ENCODE measurements at regions not wholly inside any gene's neighbourhood (a gene's known extent, or its start where the extent isn't known, plus 50 kb on each side); places are given as distances from the start of the nearest gene placed in this dataset.

GRCh38 chr2:128631698-128632500, 313.2 kb upstream of the HS6ST1 start:
- Histone ChIP-seq H3K9ac (ENCODE audit: insufficient read depth in 1 of 2, low read depth in 2 of 2, low read length in 2 of 2) (no peak overlapping the region; a peak in 1 of 4 replicates), H3K9me3 (replicated peaks; ENCODE audit: control insufficient read depth, insufficient read depth, low read depth, low read length) (no peaks in the 10 kb centered on the region), H3K79me2 (ENCODE audit: control insufficient read depth, insufficient read depth, low read length) (no peaks in the 10 kb centered on the region), H3K4me3 (no peak overlapping the region), H3K4me1 (replicated peaks in 1 of 2; ENCODE audit: control insufficient read depth in 2 of 2, insufficient read depth in 2 of 2, low read length in 2 of 2) (no peaks in the 10 kb centered on the region), H3K4me2 (ENCODE audit: insufficient read depth, low read length) (no peak overlapping the region), H3K27me3 (ENCODE audit: control insufficient read depth in 2 of 2, insufficient read depth in 2 of 2, low read length in 2 of 2) (peaks cover 20 to 48% of the 10 kb centered on the region in 2 experiments), H3K36me3 (ENCODE audit: control insufficient read depth, insufficient read depth, low read length) (no peaks in the 10 kb centered on the region), H3K27ac (ENCODE audit: extremely low read depth, low read depth, low read length) (no peak overlapping the region), H4K20me1 (replicated peaks; ENCODE audit: control insufficient read depth, insufficient read depth, low read length) (no peaks in the 10 kb centered on the region; the same call in 1 of the 2 replicates), H3K9me1 (ENCODE audit: control insufficient read depth, insufficient read depth, low read length) (no peaks in the 10 kb centered on the region), H2AFZ (ENCODE audit: low read depth, low read length) (no peak overlapping the region)
- ChIA-PET CTCF (ENCODE audit: low intra/inter-chr PET ratio) (no interaction called here), POLR2A (interaction anchor here (0.6 kb wide), 1 partner anchor 20 kb away, joined by 4 read pairs; no protein-coding TSS in a partner anchor)
- DNase-seq (ENCODE audit: extremely low read depth in 1 of 4, low spot score in 3 of 4): no peak
- TF ChIP-seq NFYB (IDR thresholded peaks at IDR 0.05; ENCODE audit: extremely low read depth, insufficient read length): no peak
- TF ChIP-seq PML (IDR thresholded peaks at IDR 0.05; ENCODE audit: low read length): no peak
- TF ChIP-seq ARID3A (IDR thresholded peaks at IDR 0.05; ENCODE audit: borderline replicate concordance, low read depth, low read length): no peak
- TF ChIP-seq MTA2 (IDR thresholded peaks at IDR 0.05; ENCODE audit: low read depth): no peak
- no peak for TF ChIP-seq MTA1 (IDR thresholded peaks at IDR 0.05; ENCODE audit: borderline replicate concordance)
- TF ChIP-seq RBM34 (IDR thresholded peaks at IDR 0.05; ENCODE audit: borderline replicate concordance, insufficient read depth, low read length): no peak
- no peak for TF ChIP-seq CXXC5 (CRISPR knock-in tag; IDR thresholded peaks at IDR 0.05)
- TF ChIP-seq GATAD2B (IDR thresholded peaks at IDR 0.05; ENCODE audit: borderline replicate concordance): no peak
- 0% methylated on average over 15 of the region's 15 CpGs for WGBS (ENCODE audit: insufficient coverage, low coverage, missing lambda C conversion rate)
- in situ Hi-C loops (cut with MboI): no loop called here
- intact Hi-C loops (cut with micrococcal nuclease): no loop called here
- BruUV-seq (replicated peaks): no TSS peak
- FAIRE-seq: no peak
- ATAC-seq: no peak
